GM23338 (cell line): ENCODE measurements at regions not wholly inside any gene's neighbourhood (a gene's known extent, or its start where the extent isn't known, plus 50 kb on each side); places are given as distances from the start of the nearest gene placed in this dataset.

Experiments used
- ATAC-seq: fragments of 200-7000 bp; cut with Tn5 transposase; 3 replicates; pipeline ENCODE4 v1.9.1; 2020
- DNase-seq: peaks from one replicate; pipeline ENCODE4 v3.0.0-alpha.2; 2015; ENCODE audit warnings: low spot score
- H2AFZ ChIP-seq: fragments of 200-600 bp; sonication (generic); 2 replicates; pipeline ENCODE4 v1.8.0; 2016; ENCODE audit warnings: antibody characterized with exemption, mild to moderate bottlenecking, moderate library complexity
- H3F3A ChIP-seq: fragments of 200-600 bp; sonication (generic); replicated peaks from 2 replicates; pipeline ENCODE4 v1.8.0; 2017; ENCODE audit warnings: antibody characterized with exemption, mixed run types, low read depth
- H3K27ac ChIP-seq: fragments of 200-600 bp; sonication (generic); 2 replicates; pipeline ENCODE4 v1.6.1; 2016; ENCODE audit warnings: low read depth
- H3K27me3 ChIP-seq: fragments of 200-600 bp; sonication (generic); 2 replicates; pipeline ENCODE4 v1.8.0; 2016; ENCODE audit warnings: mild to moderate bottlenecking, mixed run types, moderate library complexity; ENCODE audit not compliant: insufficient read depth
- H3K36me3 ChIP-seq: fragments of 200-600 bp; sonication (generic); 2 replicates; pipeline ENCODE4 v1.8.0; 2016; ENCODE audit warnings: mild to moderate bottlenecking; ENCODE audit not compliant: insufficient read depth
- H3K4me1 ChIP-seq: fragments of 200-600 bp; sonication (generic); 2 replicates; pipeline ENCODE4 v1.8.0; 2016; ENCODE audit warnings: mild to moderate bottlenecking, moderate library complexity; ENCODE audit not compliant: insufficient read depth
- H3K4me2 ChIP-seq: fragments of 200-600 bp; sonication (generic); 2 replicates; pipeline ENCODE4 v1.7.1; 2017; ENCODE audit warnings: mixed run types
- H3K4me3 ChIP-seq: fragments of 200-600 bp; sonication (generic); 2 replicates; pipeline ENCODE4 v1.6.1; 2016; ENCODE audit warnings: mixed run types
- H3K79me2 ChIP-seq: fragments of 200-600 bp; sonication (generic); replicated peaks from 2 replicates; pipeline ENCODE4 v1.8.0; 2017; ENCODE audit warnings: mild to moderate bottlenecking; ENCODE audit not compliant: insufficient read depth
- H3K9me2 ChIP-seq: fragments of 200-600 bp; sonication (generic); 2 replicates; pipeline ENCODE4 v1.8.0; 2017; ENCODE audit not compliant: insufficient read depth
- H4K20me1 ChIP-seq: fragments of 200-600 bp; sonication (generic); replicated peaks from 2 replicates; pipeline ENCODE4 v1.8.0; 2017; ENCODE audit warnings: mild to moderate bottlenecking; ENCODE audit not compliant: insufficient read depth
- H3K27ac Mint-ChIP-seq: 2 replicates; pipeline ENCODE4 v1.8.0; 2020; ENCODE audit warnings: inconsistent platforms, mild to moderate bottlenecking, moderate library complexity, mixed read lengths
- H3K27me3 Mint-ChIP-seq: 3 replicates; pipeline ENCODE4 v1.8.0; 2022; ENCODE audit warnings: low read depth, mild to moderate bottlenecking, moderate library complexity, mixed read lengths, inconsistent platforms; ENCODE audit not compliant: insufficient read depth, poor library complexity
- H3K36me3 Mint-ChIP-seq: 3 replicates; pipeline ENCODE4 v1.8.0; 2021; ENCODE audit warnings: low read depth, mild to moderate bottlenecking, inconsistent platforms, moderate library complexity, mixed read lengths
- H3K4me1 Mint-ChIP-seq: 3 replicates; pipeline ENCODE4 v1.8.0; 2020; ENCODE audit warnings: mild to moderate bottlenecking, inconsistent platforms, mixed read lengths
- H3K4me3 Mint-ChIP-seq: 3 replicates; pipeline ENCODE4 v1.8.0; 2021; ENCODE audit warnings: moderate library complexity, mild to moderate bottlenecking, inconsistent platforms, mixed read lengths
- H3K9me3 Mint-ChIP-seq: 3 replicates; pipeline ENCODE4 v1.8.0; 2020; ENCODE audit warnings: moderate library complexity, mild to moderate bottlenecking, inconsistent platforms, mixed read lengths
- CREB1 ChIP-seq: fragments of 250-450 bp; sonication (Bioruptor Pico); IDR thresholded peaks from 2 replicates; pipeline ENCODE4 v1.5.0; 2020; ENCODE audit warnings: low read depth, mild to moderate bottlenecking, moderate library complexity
- EZH2phosphoT487 ChIP-seq: fragments of 200-600 bp; sonication (generic); IDR thresholded peaks from one replicate; pipeline ENCODE4 v1.8.1; 2018; ENCODE audit warnings: antibody characterized with exemption; ENCODE audit not compliant: unreplicated experiment
- JUNB ChIP-seq: IDR thresholded peaks from one replicate; pipeline ENCODE4 v1.6.1; 2016; ENCODE audit warnings: antibody characterized with exemption; ENCODE audit not compliant: unreplicated experiment
- NANOG ChIP-seq: IDR thresholded peaks from 2 replicates; pipeline ENCODE4 v1.6.1; 2016; ENCODE audit warnings: antibody characterized with exemption, borderline replicate concordance
- ZNF114 ChIP-seq: fragments of 250-450 bp; sonication (Bioruptor Pico); IDR thresholded peaks from 2 replicates; pipeline ENCODE4 v1.5.0; 2020; ENCODE audit warnings: mild to moderate bottlenecking, moderate library complexity
- ZNF462 ChIP-seq: fragments of 250-450 bp; sonication (Bioruptor Pico); IDR thresholded peaks from 2 replicates; pipeline ENCODE4 v1.5.0; 2020; ENCODE audit warnings: mild to moderate bottlenecking, moderate library complexity
- TF ChIP-seq, protein P1 (sequence below): IDR thresholded peaks from one replicate; pipeline ENCODE4 v1.6.1; 2018; ENCODE audit warnings: antibody characterized with exemption; ENCODE audit not compliant: unreplicated experiment
- TF ChIP-seq, protein P2 (sequence below), 2 experiments: fragments of 200-600 bp in 1 of 2; sonication (generic) in 1 of 2; conservative IDR thresholded peaks; 2 replicates each; pipeline versions ENCODE4 v1.5.1 to v1.6.1; 2016 to 2017; ENCODE audit warnings: antibody characterized with exemption in 2 of 2, low read depth in 2 of 2, mild to moderate bottlenecking in 2 of 2, moderate library complexity in 1 of 2

- H3K36me3 Mint-ChIP-seq, result no peaks in the 10 kb centered on the region
- no peaks in the 10 kb centered on the region for H3K36me3 ChIP-seq
- no peaks in the 10 kb centered on the region for H3K9me3 Mint-ChIP-seq
- peaks cover 20% of the 10 kb centered on the region for H3K4me1 Mint-ChIP-seq
- no peaks in the 10 kb centered on the region for H3K27me3 ChIP-seq
- H3K4me3 ChIP-seq, result no peak overlapping the region
- ATAC-seq, result no peak
- no peaks in the 10 kb centered on the region for H3K9me2 ChIP-seq
- no peak overlapping the region for H3K4me3 Mint-ChIP-seq
- DNase-seq, result no peak
- no peaks in the 10 kb centered on the region for H3F3A ChIP-seq
- TF ChIP-seq CREB1 (no peak), ZNF114 (CRISPR knock-in tag) (no peak), JUNB (no peak), NANOG (no peak), EZH2phosphoT487 (no peak), ZNF462 (CRISPR knock-in tag) (no peak)
- TF ChIP-seq, protein P1, sequence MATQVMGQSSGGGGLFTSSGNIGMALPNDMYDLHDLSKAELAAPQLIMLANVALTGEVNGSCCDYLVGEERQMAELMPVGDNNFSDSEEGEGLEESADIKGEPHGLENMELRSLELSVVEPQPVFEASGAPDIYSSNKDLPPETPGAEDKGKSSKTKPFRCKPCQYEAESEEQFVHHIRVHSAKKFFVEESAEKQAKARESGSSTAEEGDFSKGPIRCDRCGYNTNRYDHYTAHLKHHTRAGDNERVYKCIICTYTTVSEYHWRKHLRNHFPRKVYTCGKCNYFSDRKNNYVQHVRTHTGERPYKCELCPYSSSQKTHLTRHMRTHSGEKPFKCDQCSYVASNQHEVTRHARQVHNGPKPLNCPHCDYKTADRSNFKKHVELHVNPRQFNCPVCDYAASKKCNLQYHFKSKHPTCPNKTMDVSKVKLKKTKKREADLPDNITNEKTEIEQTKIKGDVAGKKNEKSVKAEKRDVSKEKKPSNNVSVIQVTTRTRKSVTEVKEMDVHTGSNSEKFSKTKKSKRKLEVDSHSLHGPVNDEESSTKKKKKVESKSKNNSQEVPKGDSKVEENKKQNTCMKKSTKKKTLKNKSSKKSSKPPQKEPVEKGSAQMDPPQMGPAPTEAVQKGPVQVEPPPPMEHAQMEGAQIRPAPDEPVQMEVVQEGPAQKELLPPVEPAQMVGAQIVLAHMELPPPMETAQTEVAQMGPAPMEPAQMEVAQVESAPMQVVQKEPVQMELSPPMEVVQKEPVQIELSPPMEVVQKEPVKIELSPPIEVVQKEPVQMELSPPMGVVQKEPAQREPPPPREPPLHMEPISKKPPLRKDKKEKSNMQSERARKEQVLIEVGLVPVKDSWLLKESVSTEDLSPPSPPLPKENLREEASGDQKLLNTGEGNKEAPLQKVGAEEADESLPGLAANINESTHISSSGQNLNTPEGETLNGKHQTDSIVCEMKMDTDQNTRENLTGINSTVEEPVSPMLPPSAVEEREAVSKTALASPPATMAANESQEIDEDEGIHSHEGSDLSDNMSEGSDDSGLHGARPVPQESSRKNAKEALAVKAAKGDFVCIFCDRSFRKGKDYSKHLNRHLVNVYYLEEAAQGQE, result no peak
- TF ChIP-seq, protein P2, sequence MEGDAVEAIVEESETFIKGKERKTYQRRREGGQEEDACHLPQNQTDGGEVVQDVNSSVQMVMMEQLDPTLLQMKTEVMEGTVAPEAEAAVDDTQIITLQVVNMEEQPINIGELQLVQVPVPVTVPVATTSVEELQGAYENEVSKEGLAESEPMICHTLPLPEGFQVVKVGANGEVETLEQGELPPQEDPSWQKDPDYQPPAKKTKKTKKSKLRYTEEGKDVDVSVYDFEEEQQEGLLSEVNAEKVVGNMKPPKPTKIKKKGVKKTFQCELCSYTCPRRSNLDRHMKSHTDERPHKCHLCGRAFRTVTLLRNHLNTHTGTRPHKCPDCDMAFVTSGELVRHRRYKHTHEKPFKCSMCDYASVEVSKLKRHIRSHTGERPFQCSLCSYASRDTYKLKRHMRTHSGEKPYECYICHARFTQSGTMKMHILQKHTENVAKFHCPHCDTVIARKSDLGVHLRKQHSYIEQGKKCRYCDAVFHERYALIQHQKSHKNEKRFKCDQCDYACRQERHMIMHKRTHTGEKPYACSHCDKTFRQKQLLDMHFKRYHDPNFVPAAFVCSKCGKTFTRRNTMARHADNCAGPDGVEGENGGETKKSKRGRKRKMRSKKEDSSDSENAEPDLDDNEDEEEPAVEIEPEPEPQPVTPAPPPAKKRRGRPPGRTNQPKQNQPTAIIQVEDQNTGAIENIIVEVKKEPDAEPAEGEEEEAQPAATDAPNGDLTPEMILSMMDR (conservative IDR thresholded peaks at IDR 0.05; ENCODE audit: low read depth in 2 of 2), result no peak
- H3K27ac Mint-ChIP-seq, result no peak overlapping the region
- H3K4me1 ChIP-seq, result peaks cover 16% of the 10 kb centered on the region
- no peak overlapping the region for H2AFZ ChIP-seq
- no peaks in the 10 kb centered on the region for H3K27me3 Mint-ChIP-seq
- no peaks in the 10 kb centered on the region for H3K79me2 ChIP-seq
- H3K27ac ChIP-seq, result no peak overlapping the region
- no peaks in the 10 kb centered on the region for H4K20me1 ChIP-seq
- no peak overlapping the region for H3K4me2 ChIP-seq
These were observed 82.5 kb upstream of the ARID2 start for GRCh38 chr12:45646851-45647581.
